ENCODE measurements at regions not wholly inside any gene's neighbourhood (a gene's known extent, or its start where the extent isn't known, plus 50 kb on each side); places are given as distances from the start of the nearest gene placed in this dataset.
"Not testable (repeated sequence)": the region's sequence is repeated elsewhere in the genome, so short reads cannot be mapped to it uniquely, and the experiment has no call there.

DNA sequence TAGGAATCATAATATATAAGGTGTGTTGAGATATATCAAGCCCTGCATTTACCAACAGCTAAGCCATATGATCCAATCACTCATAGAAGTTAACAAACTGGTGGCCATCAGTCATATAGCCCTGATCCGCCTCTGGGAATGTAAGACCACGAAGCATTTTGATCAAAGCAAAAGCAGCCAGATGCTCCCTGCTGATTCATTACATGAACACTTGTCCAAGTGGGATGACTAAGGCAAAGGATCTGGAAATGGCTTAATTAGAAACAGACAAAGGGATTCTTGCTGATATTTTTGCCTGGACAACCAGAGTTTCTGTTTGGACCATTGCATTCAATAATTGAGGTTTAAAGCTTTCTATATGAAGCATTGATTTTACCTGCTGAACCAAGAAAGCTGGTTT is 535.5 kb downstream of the GPAM start:
- Mint-ChIP-seq H3K4me1 (no peaks in the 10 kb centered on the region), H3K36me3 (no peaks in the 10 kb centered on the region), H3K27ac (no peak overlapping the region), H3K9me3 (peaks cover 11% of the 10 kb centered on the region), H3K4me3 (no peak overlapping the region)
- ATAC-seq (no peak), DNase-seq (ENCODE audit: low spot score in 2 of 2) (no peak)

- not testable (repeated sequence) for H3K4me1 Mint-ChIP-seq; DNase-seq (ENCODE audit: low spot score in 2 of 2); H3K27ac Mint-ChIP-seq; H3K4me3 Mint-ChIP-seq; ATAC-seq; H3K36me3 Mint-ChIP-seq
- H3K9me3 Mint-ChIP-seq: peaks cover 11% of the 10 kb centered on the region
Measured at GRCh38 chr10:111649080-111649479, 534.5 kb downstream of the GPAM start.

- Mint-ChIP-seq H3K4me1 (no peaks in the 10 kb centered on the region), H3K27ac (no peak overlapping the region), H3K36me3 (no peaks in the 10 kb centered on the region), H3K9me3 (peaks cover 11% of the 10 kb centered on the region), H3K4me3 (no peak overlapping the region)
- ATAC-seq (no peak), DNase-seq (ENCODE audit: low spot score in 2 of 2) (no peak)
Measured at GRCh38 chr10:111650088-111650487, 533.5 kb downstream of the GPAM start.

GRCh38 chr10:111656066-111656465 is 527.5 kb downstream of the GPAM start:
- no peak overlapping the region for H3K4me3 Mint-ChIP-seq
- ATAC-seq (no peak), DNase-seq (ENCODE audit: low spot score in 2 of 2) (no peak)
- H3K36me3 Mint-ChIP-seq: no peaks in the 10 kb centered on the region
- H3K4me1 Mint-ChIP-seq: no peaks in the 10 kb centered on the region
- H3K9me3 Mint-ChIP-seq: peaks cover 2% of the 10 kb centered on the region
- H3K27ac Mint-ChIP-seq: no peak overlapping the region

- ATAC-seq (no peak), DNase-seq (ENCODE audit: low spot score in 2 of 2) (no peak)
- H3K36me3 Mint-ChIP-seq: no peaks in the 10 kb centered on the region
- no peak overlapping the region for H3K27ac Mint-ChIP-seq
- H3K9me3 Mint-ChIP-seq: no peaks in the 10 kb centered on the region
- H3K4me1 Mint-ChIP-seq: no peaks in the 10 kb centered on the region
- no peak overlapping the region for H3K4me3 Mint-ChIP-seq
Measured at GRCh38 chr10:111677759-111678158, 505.8 kb downstream of the GPAM start.

DNA sequence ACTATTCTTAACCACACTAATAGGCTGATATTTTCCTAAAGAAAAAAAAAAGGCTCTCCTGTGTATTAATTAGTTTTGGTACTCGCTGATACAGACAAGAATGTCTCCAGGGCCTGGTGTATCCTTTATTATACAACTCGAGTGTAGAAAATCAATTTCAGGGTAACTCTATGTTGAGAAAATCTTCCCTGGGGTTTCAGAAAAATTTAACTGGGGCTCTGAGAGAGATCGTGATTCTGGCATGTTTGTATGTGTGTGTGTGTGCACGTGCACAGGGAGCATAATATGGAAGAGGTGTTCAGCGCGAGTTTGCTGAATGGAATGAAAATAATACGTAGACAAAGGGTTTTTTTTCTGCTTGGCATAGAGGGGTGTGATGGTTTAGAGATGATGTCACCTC is 496.8 kb downstream of the GPAM start:
- DNase-seq (ENCODE audit: low spot score in 2 of 2) (no peak), ATAC-seq (no peak)
- Mint-ChIP-seq H3K4me3 (no peak overlapping the region), H3K27ac (no peak overlapping the region), H3K9me3 (peaks cover 3% of the 10 kb centered on the region), H3K36me3 (no peaks in the 10 kb centered on the region), H3K4me1 (no peaks in the 10 kb centered on the region)

GRCh38 chr10:111698711-111699110 is 484.9 kb downstream of the GPAM start:
- peaks cover 10% of the 10 kb centered on the region for H3K9me3 Mint-ChIP-seq
- ATAC-seq: no peak
- no peaks in the 10 kb centered on the region for H3K36me3 Mint-ChIP-seq
- H3K4me3 Mint-ChIP-seq: no peak overlapping the region
- no peak for DNase-seq (ENCODE audit: low spot score in 2 of 2)
- H3K4me1 Mint-ChIP-seq: no peaks in the 10 kb centered on the region
- H3K27ac Mint-ChIP-seq: no peak overlapping the region

GRCh38 chr10:111703986-111704385 is 479.6 kb downstream of the GPAM start:
- no peaks in the 10 kb centered on the region for H3K36me3 Mint-ChIP-seq
- no peak for ATAC-seq

GRCh38 chr10:111705021-111705420 is 478.5 kb downstream of the GPAM start:
- DNase-seq (ENCODE audit: low spot score in 2 of 2) (no peak), ATAC-seq (no peak)
- Mint-ChIP-seq H3K36me3 (no peaks in the 10 kb centered on the region), H3K9me3 (peaks cover 7% of the 10 kb centered on the region), H3K4me1 (no peaks in the 10 kb centered on the region), H3K4me3 (no peak overlapping the region), H3K27ac (no peak overlapping the region)

More at GRCh38 chr10:111703986-111704385, 479.6 kb downstream of the GPAM start:
- no peaks in the 10 kb centered on the region for H3K4me1 Mint-ChIP-seq
- H3K27ac Mint-ChIP-seq: no peak overlapping the region
- DNase-seq (ENCODE audit: low spot score in 2 of 2): no peak
- no peak overlapping the region for H3K4me3 Mint-ChIP-seq
- peaks cover 7% of the 10 kb centered on the region for H3K9me3 Mint-ChIP-seq

GRCh38 chr10:111706331-111706730 is 477.2 kb downstream of the GPAM start:
- Mint-ChIP-seq H3K4me3 (no peak overlapping the region), H3K4me1 (no peaks in the 10 kb centered on the region), H3K36me3 (no peaks in the 10 kb centered on the region), H3K9me3 (peaks cover 7% of the 10 kb centered on the region), H3K27ac (no peak overlapping the region)
- ATAC-seq (no peak), DNase-seq (ENCODE audit: low spot score in 2 of 2) (no peak)

DNA sequence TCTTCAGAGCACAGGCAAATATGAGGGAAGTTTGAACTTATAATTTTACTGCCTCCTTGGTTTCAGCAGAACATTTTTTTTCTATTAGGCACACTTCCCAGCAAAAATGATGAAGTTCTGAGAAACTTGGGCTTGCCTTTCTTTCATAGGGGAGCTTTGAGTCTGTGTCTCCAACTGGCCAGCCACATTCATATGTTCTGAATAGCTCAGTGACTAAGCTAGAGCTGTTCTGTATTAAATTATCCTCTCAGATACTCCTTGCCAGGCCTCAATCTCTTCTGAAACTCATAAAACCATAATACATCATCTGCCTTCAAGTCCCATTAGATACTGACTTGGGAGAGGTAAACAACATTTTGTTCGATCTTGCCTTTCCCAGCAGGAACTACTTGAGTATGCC is 476.5 kb downstream of the GPAM start:
- Mint-ChIP-seq H3K36me3 (no peaks in the 10 kb centered on the region), H3K9me3 (peaks cover 7% of the 10 kb centered on the region), H3K4me3 (no peak overlapping the region), H3K27ac (no peak overlapping the region), H3K4me1 (no peaks in the 10 kb centered on the region)
- DNase-seq (ENCODE audit: low spot score in 2 of 2): no peak
- no peak for ATAC-seq

DNA sequence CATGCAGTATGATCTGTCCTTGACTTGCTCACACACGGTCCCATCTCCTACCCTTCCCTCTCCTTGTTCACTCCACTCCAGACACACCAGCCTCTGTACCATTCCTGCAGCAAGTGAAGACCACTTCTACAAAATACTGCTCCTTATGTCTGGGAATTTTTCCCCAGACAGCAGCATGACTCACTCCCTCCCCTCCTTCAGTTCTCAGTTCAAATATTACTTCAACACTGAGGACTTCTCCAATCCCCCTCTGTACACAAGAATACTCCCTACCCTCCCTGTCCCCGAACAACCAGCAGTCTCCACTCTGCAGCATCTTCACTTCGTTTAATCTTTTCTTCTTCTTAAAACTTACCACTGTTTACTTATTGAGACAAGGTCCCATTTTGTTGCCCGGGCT is 474.0 kb downstream of the GPAM start:
- Mint-ChIP-seq H3K4me3 (no peak overlapping the region), H3K36me3 (no peaks in the 10 kb centered on the region), H3K9me3 (no peaks in the 10 kb centered on the region), H3K27ac (no peak overlapping the region), H3K4me1 (no peaks in the 10 kb centered on the region)
- DNase-seq (ENCODE audit: low spot score in 2 of 2) (no peak), ATAC-seq (no peak)

- Mint-ChIP-seq H3K36me3 (no peaks in the 10 kb centered on the region), H3K9me3 (peaks cover 15% of the 10 kb centered on the region), H3K4me3 (no peak overlapping the region), H3K4me1 (no peaks in the 10 kb centered on the region), H3K27ac (no peak overlapping the region)
- ATAC-seq (no peak), DNase-seq (ENCODE audit: low spot score in 2 of 2) (no peak)
Measured at GRCh38 chr10:111716032-111716431, 467.5 kb downstream of the GPAM start.

DNA sequence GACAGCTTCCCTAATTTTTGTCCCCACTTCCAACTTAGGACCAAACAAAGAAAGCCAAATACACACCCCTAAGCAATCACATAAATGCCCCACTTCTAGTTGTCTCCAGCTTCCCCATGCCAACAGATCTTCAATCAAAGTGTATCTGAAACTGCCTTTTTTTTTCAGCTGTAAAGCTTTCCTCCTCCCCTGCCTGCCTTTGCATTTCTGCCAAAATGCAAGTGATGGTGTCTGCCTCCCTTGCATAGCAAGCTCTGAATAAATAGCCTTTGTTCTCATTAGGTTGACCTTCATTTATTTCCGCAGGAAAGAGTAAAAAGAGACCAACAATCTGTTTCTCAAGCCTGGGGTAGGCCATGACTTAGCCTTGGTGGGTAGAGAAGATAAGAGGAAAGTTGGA is 459.4 kb downstream of the GPAM start:
- Mint-ChIP-seq H3K27ac (no peak overlapping the region), H3K9me3 (peaks cover 2% of the 10 kb centered on the region), H3K4me1 (no peaks in the 10 kb centered on the region), H3K36me3 (no peaks in the 10 kb centered on the region), H3K4me3 (no peak overlapping the region)
- DNase-seq (ENCODE audit: low spot score in 2 of 2): no peak
- ATAC-seq: no peak

DNA sequence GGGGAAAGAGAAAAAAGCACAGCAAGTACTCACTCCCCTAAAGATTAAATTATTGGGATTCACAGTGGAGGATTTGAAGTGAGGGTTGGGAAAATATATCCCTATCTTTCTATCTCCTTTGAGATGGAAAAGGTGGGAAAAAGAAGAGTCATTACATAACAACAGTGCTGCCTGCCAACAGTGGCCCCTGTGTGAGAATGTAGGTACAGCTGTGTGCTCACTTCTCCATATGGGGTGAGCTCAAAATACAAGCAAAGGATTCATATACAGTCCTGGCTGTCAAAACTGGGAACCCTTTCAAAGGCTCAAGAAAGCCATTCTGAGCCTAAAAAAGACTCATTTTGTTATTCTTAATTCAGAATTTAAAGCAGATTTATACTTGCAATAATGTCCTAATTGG is 458.5 kb downstream of the GPAM start:
- ATAC-seq (no peak), DNase-seq (ENCODE audit: low spot score in 2 of 2) (no peak)
- H3K36me3 Mint-ChIP-seq: no peaks in the 10 kb centered on the region
- no peak overlapping the region for H3K4me3 Mint-ChIP-seq
- H3K4me1 Mint-ChIP-seq: no peaks in the 10 kb centered on the region
- no peak overlapping the region for H3K27ac Mint-ChIP-seq
- H3K9me3 Mint-ChIP-seq: no peaks in the 10 kb centered on the region

DNA sequence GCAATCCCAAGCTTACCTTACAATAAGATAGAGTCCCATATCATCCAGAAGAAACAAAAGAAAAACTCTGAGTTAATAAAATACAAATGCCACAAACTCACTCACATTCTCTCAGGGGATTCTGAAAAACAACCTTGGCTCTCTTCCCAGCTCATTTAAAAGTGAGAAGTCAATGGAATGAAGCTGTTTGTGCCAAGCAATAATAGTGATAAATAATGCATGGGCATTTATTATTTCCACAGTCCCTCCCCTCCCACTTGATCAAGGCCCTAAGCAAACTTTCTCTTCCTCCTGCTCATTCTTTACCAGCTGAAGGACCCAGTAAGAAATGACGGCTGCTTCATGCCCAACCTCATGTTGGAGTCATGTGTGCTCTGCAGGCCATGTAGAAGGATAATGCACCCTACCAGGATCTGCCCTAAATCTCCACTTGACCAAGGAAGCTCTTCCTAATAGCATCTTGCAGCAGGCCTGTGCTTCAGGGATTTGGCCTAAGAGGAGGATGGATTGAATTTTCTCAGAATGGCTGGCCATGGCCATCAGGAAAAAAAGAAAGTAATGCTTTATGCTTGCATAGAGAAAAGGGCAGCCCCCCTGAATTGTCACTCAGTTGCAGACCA is 451.3 kb downstream of the GPAM start:
- Mint-ChIP-seq H3K9me3 (peaks cover 8% of the 10 kb centered on the region), H3K4me3 (no peak overlapping the region), H3K27ac (no peak overlapping the region), H3K36me3 (no peaks in the 10 kb centered on the region), H3K4me1 (no peaks in the 10 kb centered on the region)
- ATAC-seq: no peak
- DNase-seq (ENCODE audit: low spot score in 2 of 2): no peak
